ENCODE measurements at regions not wholly inside any gene's neighbourhood (a gene's known extent, or its start where the extent isn't known, plus 50 kb on each side); places are given as distances from the start of the nearest gene placed in this dataset.

GRCh38 chr13:67725999-67726398, 495.9 kb upstream of the PCDH9 start:
- no peaks in the 10 kb centered on the region for H3K27me3 Mint-ChIP-seq (ENCODE audit: low read depth)
- peaks cover 66% of the 10 kb centered on the region for H3K9me3 Mint-ChIP-seq
- H3K4me3 Mint-ChIP-seq: no peak overlapping the region
- no peak overlapping the region for H3K27ac Mint-ChIP-seq
- H3K36me3 Mint-ChIP-seq (ENCODE audit: low read depth): no peaks in the 10 kb centered on the region
- DNase-seq (ENCODE audit: low spot score): no peak
- H3K4me1 Mint-ChIP-seq (ENCODE audit: low read depth): no peaks in the 10 kb centered on the region

- Mint-ChIP-seq H3K36me3 (ENCODE audit: low read depth) (no peaks in the 10 kb centered on the region), H3K4me3 (no peak overlapping the region), H3K27ac (no peak overlapping the region), H3K27me3 (ENCODE audit: low read depth) (no peaks in the 10 kb centered on the region), H3K9me3 (peaks cover 45% of the 10 kb centered on the region), H3K4me1 (ENCODE audit: low read depth) (no peaks in the 10 kb centered on the region)
- no peak for DNase-seq (ENCODE audit: low spot score)
Observed at GRCh38 chr13:67713571-67713970, 483.4 kb upstream of the PCDH9 start.

DNA sequence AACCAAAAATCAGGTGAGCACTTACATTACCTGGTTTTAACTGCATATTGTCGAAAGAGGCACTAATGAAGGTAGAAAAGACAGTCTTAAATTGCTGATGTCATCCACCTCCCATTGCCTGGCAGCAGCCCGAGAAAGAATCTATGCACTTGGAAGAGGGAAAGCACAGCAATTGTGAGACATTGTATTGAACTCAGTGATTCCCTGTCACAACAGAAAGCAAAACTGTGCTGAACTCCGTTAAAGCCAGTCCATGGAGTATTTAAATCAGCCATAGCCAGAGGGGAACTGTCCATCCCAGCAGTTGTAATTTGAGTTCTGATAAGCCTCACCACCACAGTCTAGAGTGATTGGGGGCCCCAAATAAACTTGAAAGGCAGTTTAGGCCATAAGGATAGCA, 466.6 kb upstream of the PCDH9 start:
- no peak for DNase-seq (ENCODE audit: low spot score)
- H3K36me3 Mint-ChIP-seq (ENCODE audit: low read depth): no peaks in the 10 kb centered on the region
- H3K27ac Mint-ChIP-seq: no peak overlapping the region
- no peaks in the 10 kb centered on the region for H3K27me3 Mint-ChIP-seq (ENCODE audit: low read depth)
- H3K4me3 Mint-ChIP-seq: no peak overlapping the region
- no peaks in the 10 kb centered on the region for H3K4me1 Mint-ChIP-seq (ENCODE audit: low read depth)
- peaks cover 46% of the 10 kb centered on the region for H3K9me3 Mint-ChIP-seq

GRCh38 chr13:67664502-67664901, 434.4 kb upstream of the PCDH9 start:
- DNase-seq (ENCODE audit: low spot score): no peak
- Mint-ChIP-seq H3K36me3 (ENCODE audit: low read depth) (no peaks in the 10 kb centered on the region), H3K9me3 (peaks cover 8% of the 10 kb centered on the region), H3K27me3 (ENCODE audit: low read depth) (no peaks in the 10 kb centered on the region), H3K4me1 (ENCODE audit: low read depth) (no peaks in the 10 kb centered on the region), H3K27ac (no peak overlapping the region), H3K4me3 (no peak overlapping the region)

GRCh38 chr13:67662997-67663396, 432.9 kb upstream of the PCDH9 start:
- H3K4me1 Mint-ChIP-seq (ENCODE audit: low read depth): no peaks in the 10 kb centered on the region
- no peaks in the 10 kb centered on the region for H3K36me3 Mint-ChIP-seq (ENCODE audit: low read depth)
- no peak overlapping the region for H3K4me3 Mint-ChIP-seq
- DNase-seq (ENCODE audit: low spot score): no peak
- H3K9me3 Mint-ChIP-seq: peaks cover 15% of the 10 kb centered on the region
- no peaks in the 10 kb centered on the region for H3K27me3 Mint-ChIP-seq (ENCODE audit: low read depth)
- H3K27ac Mint-ChIP-seq: no peak overlapping the region

DNA sequence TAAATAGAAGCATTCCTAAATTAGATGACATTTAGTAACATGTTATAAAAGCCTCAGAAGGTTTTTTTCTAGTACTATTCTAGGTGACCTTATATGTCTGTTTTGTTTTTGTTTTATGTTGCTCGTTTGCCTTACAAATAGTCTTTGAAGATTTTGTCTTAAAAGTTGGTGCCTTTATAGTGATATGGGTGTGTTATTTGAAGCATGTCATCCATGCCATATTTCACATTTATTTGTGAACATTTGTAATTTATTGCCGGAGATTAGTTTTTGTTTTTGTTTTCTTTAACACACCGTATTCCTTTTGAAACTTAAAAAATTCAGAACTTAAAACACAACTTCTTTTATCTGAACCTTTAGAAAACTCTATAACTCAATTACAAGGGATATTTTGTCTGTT, 422.8 kb upstream of the PCDH9 start:
- no peaks in the 10 kb centered on the region for H3K27me3 Mint-ChIP-seq (ENCODE audit: low read depth)
- H3K4me3 Mint-ChIP-seq: no peak overlapping the region
- DNase-seq (ENCODE audit: low spot score): no peak
- H3K36me3 Mint-ChIP-seq (ENCODE audit: low read depth): no peaks in the 10 kb centered on the region
- H3K9me3 Mint-ChIP-seq: peaks cover 21% of the 10 kb centered on the region
- no peaks in the 10 kb centered on the region for H3K4me1 Mint-ChIP-seq (ENCODE audit: low read depth)
- no peak overlapping the region for H3K27ac Mint-ChIP-seq

DNA sequence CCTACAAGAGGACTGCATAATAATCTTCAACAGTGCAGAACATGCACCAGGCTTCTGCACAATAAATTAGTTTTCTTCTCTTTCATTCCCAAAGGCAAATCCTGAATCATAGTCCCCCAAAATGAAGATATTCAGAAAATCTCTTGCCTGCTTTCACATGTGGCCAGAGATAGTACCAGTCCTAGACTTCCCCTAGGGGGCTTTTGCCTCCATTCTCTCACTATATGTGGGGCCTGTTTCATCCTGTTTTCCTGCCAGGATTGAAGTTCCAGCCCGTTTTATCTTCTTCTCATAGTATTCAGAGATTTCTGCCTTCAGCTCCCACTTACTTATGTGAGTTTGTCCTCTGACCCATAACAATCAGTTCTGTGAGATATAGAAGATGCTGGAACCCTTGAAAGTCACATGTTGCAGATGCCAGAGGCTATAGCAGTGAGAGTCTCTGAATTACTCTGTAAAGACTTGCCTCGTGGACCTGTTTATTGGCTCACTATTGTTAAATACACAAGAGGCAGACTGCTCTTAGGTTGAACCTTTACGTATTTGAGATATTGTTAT, 421.9 kb upstream of the PCDH9 start:
- H3K27me3 Mint-ChIP-seq (ENCODE audit: low read depth): no peaks in the 10 kb centered on the region
- no peaks in the 10 kb centered on the region for H3K36me3 Mint-ChIP-seq (ENCODE audit: low read depth)
- H3K27ac Mint-ChIP-seq: no peak overlapping the region
- no peaks in the 10 kb centered on the region for H3K4me1 Mint-ChIP-seq (ENCODE audit: low read depth)
- no peak overlapping the region for H3K4me3 Mint-ChIP-seq
- no peak for DNase-seq (ENCODE audit: low spot score)
- H3K9me3 Mint-ChIP-seq: peaks cover 22% of the 10 kb centered on the region

DNA sequence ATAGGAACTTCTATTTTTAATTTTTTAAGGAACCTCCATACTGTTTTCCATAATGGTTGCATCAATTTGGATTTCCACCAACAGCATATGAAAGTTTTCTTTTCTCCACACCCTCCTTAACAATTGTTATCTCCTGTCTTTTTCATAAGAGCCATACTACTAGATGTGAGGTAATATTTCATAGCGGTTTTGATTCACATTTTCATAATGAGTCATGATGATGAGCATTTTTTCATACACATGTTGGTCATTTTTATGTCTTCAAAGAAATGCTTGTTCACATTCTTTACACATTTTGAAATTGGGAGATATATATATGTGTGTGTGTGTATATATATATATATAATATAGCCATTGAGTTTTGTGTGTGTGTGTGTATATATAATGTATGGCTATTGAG, 420.3 kb upstream of the PCDH9 start:
- Mint-ChIP-seq H3K27me3 (ENCODE audit: low read depth) (no peaks in the 10 kb centered on the region), H3K4me3 (no peak overlapping the region), H3K9me3 (peaks cover 33% of the 10 kb centered on the region), H3K36me3 (ENCODE audit: low read depth) (no peaks in the 10 kb centered on the region), H3K4me1 (ENCODE audit: low read depth) (no peaks in the 10 kb centered on the region), H3K27ac (no peak overlapping the region)
- DNase-seq (ENCODE audit: low spot score): no peak

DNA sequence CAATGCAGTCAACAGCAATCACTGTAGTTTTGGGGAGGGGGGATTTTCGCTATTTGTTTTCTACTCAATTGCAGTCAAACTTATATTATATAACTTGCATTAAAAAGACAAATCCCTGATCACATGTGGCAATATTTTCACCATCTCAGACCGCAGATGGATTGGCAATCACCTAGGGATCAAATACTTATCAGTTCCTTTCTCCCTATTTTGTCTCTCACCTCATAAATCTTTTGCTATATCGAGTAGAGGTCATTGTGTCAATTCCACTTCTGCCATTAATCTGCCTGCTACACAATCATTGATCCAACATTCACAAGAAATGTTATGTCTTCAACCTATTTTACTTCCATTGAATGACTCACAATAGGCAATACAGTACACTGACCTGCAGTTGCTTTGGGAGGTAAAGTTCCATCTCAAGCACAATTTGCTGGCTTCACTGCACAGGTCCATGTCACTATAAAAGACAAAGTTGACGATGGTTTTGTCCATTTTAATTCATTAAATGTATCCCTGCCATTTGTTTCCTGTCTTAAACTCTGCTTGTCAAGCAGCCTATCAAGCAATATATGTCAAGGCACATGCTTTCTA, 415.8 kb upstream of the PCDH9 start:
- H3K4me3 Mint-ChIP-seq: no peak overlapping the region
- H3K27ac Mint-ChIP-seq: no peak overlapping the region
- no peaks in the 10 kb centered on the region for H3K4me1 Mint-ChIP-seq (ENCODE audit: low read depth)
- no peaks in the 10 kb centered on the region for H3K27me3 Mint-ChIP-seq (ENCODE audit: low read depth)
- H3K9me3 Mint-ChIP-seq: peaks cover 50% of the 10 kb centered on the region
- DNase-seq (ENCODE audit: low spot score): no peak
- H3K36me3 Mint-ChIP-seq (ENCODE audit: low read depth): no peaks in the 10 kb centered on the region

DNA sequence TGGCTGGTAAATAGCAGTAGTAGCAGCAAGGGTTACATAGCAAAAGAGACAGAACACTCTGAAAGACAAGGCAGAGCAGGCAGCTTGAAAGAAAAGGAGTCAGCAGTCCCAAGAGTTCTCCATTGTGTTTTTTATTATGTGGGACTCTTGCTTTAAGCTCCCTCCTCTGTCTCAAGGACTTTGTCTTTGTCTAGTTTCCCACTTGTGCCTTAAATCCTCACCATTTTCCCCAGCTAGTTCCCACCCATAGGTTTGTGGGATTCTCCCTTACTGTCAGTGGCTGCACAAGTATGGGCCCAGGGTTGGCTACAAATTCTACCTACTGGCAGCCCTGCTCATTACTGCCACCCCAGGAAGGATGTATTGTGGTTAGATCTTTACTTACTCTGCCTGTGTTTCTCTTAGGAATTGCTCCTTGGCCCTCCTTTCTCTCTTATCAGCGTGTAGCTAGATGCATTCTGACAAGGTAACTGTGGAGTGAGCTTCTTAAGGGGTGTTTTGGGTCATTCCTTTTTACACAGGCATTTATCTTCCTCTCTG, 413.4 kb upstream of the PCDH9 start:
- Mint-ChIP-seq H3K27ac (no peak overlapping the region), H3K4me3 (no peak overlapping the region), H3K27me3 (ENCODE audit: low read depth) (no peaks in the 10 kb centered on the region), H3K36me3 (ENCODE audit: low read depth) (no peaks in the 10 kb centered on the region), H3K9me3 (peaks cover 63% of the 10 kb centered on the region), H3K4me1 (ENCODE audit: low read depth) (no peaks in the 10 kb centered on the region)
- DNase-seq (ENCODE audit: low spot score): no peak

DNA sequence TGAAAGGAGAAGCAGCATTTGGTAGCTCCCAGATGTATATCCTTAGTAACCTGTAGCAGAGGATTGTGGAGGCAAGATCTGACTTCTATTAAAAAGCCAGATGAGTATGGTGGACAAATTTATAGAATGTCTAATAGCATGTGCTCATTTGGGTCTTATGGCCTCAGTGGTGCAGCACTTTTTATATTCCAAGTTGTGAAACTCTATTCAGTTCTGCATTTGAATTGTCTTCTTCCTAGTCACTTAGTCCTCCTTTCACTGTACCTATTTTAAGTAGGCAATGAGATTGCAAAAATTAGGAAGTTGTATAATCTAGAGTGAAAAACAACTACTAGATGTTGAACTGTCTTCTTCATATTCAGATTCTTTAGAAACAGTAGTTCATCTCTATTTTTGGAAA, 412.5 kb upstream of the PCDH9 start:
- H3K36me3 Mint-ChIP-seq (ENCODE audit: low read depth): no peaks in the 10 kb centered on the region
- no peak overlapping the region for H3K27ac Mint-ChIP-seq
- H3K9me3 Mint-ChIP-seq: peaks cover 65% of the 10 kb centered on the region
- H3K4me1 Mint-ChIP-seq (ENCODE audit: low read depth): no peaks in the 10 kb centered on the region
- no peak for DNase-seq (ENCODE audit: low spot score)
- no peak overlapping the region for H3K4me3 Mint-ChIP-seq
- no peaks in the 10 kb centered on the region for H3K27me3 Mint-ChIP-seq (ENCODE audit: low read depth)

DNA sequence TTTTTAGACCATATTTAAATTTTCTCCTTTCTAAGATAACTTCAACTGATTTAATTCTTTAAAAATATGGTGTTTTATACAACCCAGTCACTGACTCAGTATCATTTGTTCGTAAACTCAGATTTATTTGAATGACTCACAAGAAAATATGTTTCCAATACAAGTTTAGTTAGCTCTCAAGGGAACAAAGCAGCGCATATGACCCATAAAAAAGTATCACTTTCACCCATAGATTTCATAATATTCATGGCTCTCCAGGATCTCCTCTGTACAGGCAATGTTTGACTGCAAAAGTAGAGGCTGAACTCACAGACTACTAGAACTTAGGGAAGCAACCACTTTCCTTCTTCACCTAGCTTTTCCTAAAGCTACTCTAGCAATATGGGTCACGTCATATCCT, 405.6 kb upstream of the PCDH9 start:
- Mint-ChIP-seq H3K27me3 (ENCODE audit: low read depth) (no peaks in the 10 kb centered on the region), H3K4me3 (no peak overlapping the region), H3K4me1 (ENCODE audit: low read depth) (no peaks in the 10 kb centered on the region), H3K27ac (no peak overlapping the region), H3K36me3 (ENCODE audit: low read depth) (no peaks in the 10 kb centered on the region), H3K9me3 (peaks cover 33% of the 10 kb centered on the region)
- DNase-seq (ENCODE audit: low spot score): no peak

DNA sequence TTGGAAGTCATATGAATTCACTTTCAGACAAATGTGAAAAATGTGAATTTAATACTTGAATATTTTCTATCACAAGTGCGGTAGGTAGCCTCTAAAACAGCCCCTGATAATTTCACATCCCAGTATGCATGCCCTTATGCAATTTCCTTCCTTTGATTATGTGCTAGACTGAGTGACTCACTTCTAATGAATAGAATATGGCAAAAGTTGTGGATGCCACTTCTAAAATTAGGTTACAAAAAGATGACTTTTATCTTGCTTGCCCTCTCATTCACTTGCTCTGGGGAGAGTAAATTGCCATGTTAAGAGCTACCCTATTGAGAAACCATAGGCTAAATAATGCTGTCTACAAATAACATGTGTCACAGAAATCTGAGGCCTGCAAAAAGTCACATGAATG, 402.5 kb upstream of the PCDH9 start:
- Mint-ChIP-seq H3K36me3 (ENCODE audit: low read depth) (no peaks in the 10 kb centered on the region), H3K4me1 (ENCODE audit: low read depth) (no peaks in the 10 kb centered on the region), H3K27me3 (ENCODE audit: low read depth) (no peaks in the 10 kb centered on the region), H3K4me3 (no peak overlapping the region), H3K9me3 (peaks cover 16% of the 10 kb centered on the region), H3K27ac (no peak overlapping the region)
- no peak for DNase-seq (ENCODE audit: low spot score)

DNA sequence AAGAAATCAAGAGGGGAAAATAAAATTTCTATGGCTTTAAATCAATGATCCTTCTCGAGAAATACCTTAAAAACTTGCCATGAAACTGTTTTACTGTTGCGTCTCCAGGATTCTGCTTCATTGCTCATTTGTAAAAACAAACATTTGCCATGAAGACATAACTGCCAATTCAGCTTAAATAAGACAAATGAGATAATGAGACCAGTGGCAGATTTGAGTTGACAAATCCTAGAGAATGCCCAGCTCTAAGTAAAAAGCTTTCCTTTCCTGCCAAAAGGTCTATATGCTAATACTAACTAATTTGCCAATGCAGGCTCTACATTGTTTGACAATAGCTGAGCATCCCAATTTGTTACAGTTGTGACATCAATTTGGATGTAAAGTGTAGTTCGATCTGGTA, 400.5 kb upstream of the PCDH9 start:
- H3K27ac Mint-ChIP-seq: no peak overlapping the region
- H3K27me3 Mint-ChIP-seq (ENCODE audit: low read depth): no peaks in the 10 kb centered on the region
- no peak for DNase-seq (ENCODE audit: low spot score)
- no peak overlapping the region for H3K4me3 Mint-ChIP-seq
- H3K9me3 Mint-ChIP-seq: peaks cover 31% of the 10 kb centered on the region
- H3K4me1 Mint-ChIP-seq (ENCODE audit: low read depth): no peaks in the 10 kb centered on the region
- H3K36me3 Mint-ChIP-seq (ENCODE audit: low read depth): no peaks in the 10 kb centered on the region

DNA sequence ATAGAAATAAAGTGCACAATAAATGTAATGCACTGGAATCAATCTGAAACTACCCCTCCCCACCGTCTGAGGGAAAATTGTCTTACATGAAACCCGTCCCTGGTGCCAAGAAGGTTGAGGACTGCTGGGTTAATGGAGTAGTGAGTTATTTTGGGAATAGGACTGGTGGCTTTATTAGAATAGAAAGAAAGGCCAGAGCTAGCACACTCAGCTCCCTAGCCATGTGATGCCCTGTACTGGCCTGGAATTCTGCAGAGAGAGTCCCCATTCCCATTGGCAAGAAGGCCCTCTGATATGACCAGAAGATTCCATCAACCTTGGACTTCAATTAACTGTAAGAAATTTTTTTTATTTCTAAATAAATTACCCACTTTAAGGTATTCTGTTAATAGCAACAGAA, 393.5 kb upstream of the PCDH9 start:
- Mint-ChIP-seq H3K36me3 (ENCODE audit: low read depth) (no peaks in the 10 kb centered on the region), H3K4me3 (no peak overlapping the region), H3K4me1 (ENCODE audit: low read depth) (no peaks in the 10 kb centered on the region), H3K27me3 (ENCODE audit: low read depth) (no peaks in the 10 kb centered on the region), H3K9me3 (peaks cover 44% of the 10 kb centered on the region), H3K27ac (no peak overlapping the region)
- no peak for DNase-seq (ENCODE audit: low spot score)

Measured in T-helper 2 cell treated with Interferon-gamma antibody and Interleukin-4, amounts not matched to agents 5 μg/mL and 100 μg/mL, for 36 hours (primary cell).